DMS79 treated with DMSO at 0.1 percent for 48 hours (cell line): ENCODE measurements at regions not wholly inside any gene's neighbourhood (a gene's known extent, or its start where the extent isn't known, plus 50 kb on each side); places are given as distances from the start of the nearest gene placed in this dataset.

Experiments used
- DNase-seq: peaks from one replicate; lab custom pipeline; 2025; lab: John Stamatoyannopoulos, UW

- DNase-seq: no peak
Measured at GRCh38 chr15:31275331-31276262, 51.0 kb upstream of the KLF13 start.

GRCh38 chr15:31276596-31277298 lies 49.9 kb upstream of the KLF13 start:
- DNase-seq: no peak
